ENCODE measurements at regions not wholly inside any gene's neighbourhood (a gene's known extent, or its start where the extent isn't known, plus 50 kb on each side); places are given as distances from the start of the nearest gene placed in this dataset.

DNA sequence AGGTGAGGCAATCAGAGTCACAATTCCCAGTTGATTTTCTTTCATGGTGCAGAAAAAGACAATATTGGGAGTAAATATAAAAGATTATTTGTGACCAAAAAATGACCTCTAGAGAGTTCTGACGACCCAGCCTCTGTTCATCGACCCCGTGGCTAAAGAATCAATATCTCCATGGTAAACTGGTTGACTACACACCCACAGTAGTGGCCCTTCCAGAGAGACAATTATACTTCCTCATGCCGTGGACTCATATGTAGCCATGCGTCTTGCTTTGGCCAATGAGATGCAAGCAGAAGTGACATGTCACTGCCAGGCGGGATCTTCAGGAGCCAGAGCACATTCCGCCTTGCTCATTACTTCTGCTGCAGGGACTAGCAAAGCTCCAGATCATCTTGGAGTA is 163.3 kb upstream of the RAD23B start:
- no peak for DNase-seq

DNA sequence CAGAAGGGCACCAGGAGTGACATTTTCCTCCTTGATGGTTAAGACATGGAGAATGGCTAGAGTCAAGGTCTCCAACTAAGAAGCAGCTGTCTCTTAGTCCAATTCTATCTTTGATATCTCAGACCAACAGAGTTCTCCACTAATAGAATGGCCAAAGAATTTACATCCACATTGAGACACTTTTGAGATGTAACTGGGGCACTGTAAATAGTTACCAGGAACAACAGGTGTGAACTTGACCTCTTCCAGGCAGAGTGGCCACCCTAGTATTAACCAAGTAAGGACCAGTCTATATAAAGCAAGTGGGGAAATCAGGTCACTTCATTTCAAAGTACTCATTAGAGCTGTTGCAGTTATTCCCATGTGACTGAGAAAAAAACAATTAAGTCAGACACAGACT is 159.7 kb upstream of the RAD23B start:
- no peak for DNase-seq

DNA sequence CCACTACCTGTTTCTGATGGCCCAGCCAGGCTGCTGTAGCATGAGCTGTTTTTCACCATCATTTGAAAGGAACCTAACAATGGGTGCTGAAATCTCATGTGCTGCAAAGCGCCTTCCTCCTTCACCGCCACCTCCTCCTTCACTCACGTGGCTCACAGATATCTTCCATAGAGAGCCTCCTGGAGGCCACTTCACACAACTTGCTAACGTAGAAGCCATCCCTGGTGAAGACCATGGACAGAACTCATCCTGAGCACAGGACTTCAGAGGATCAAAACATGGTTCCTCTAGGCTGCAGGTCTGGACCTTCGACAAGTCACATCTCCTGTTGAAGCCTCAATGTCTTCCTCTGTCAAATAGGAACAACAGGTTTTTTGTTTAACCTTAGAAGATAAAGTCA is 155.5 kb upstream of the RAD23B start:
- no peak for DNase-seq

- peak; percentile 43 for DNase-seq
Observed at GRCh38 chr9:107131108-107131799, 151.8 kb upstream of the RAD23B start.

DNA sequence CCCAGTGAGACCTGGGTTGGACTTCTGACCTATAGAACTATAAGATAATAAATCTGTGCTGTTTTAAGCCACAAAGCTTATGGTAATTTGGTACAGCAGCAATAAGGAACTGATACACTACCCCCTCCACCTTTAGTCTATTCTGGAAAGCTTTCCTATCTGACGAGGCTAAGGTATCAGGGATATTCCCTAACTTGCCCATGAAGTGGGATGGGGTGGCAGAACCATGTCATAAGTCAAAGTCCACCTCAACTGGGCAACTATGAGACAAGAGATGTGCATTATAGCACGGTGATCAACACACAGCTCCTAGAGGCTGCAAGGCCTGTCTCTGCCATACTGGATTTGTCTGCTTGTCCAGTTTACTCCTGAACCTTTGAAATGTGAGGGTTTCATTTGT is 146.8 kb upstream of the RAD23B start:
- DNase-seq, result no peak

DNA sequence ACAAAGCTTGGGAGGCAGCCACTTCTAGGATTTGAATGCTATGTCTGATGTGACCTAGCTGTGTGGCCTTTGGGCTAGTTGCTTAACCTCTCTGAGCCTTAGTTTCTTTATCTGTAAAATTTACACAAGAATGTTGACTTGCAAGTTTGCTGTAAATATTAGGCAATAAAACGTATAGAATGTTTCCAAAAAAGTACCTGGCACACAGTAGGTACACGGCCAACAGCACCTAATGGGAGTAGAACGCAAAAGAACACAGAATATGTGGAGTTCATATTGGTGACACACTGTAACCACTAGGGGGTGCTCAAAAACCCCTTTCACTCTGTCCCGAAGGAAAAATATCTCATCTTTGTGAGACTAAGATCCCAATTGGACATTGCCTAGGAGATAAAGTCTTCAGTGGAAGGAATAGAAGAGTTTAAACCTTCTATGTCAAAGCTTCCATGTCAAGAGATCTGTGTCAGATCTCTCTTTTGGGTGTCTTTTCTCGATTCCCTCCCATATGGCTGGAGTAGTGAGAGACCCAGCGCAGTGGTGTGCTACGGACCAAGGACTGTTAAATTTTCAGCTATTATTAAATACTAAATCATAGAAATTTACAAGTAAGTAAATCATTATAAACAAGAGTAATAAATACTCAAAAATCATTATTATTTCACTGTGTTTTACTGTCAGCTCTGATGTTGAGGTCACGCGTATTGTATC is 145.4 kb upstream of the RAD23B start:
- DNase-seq, result no peak

DNA sequence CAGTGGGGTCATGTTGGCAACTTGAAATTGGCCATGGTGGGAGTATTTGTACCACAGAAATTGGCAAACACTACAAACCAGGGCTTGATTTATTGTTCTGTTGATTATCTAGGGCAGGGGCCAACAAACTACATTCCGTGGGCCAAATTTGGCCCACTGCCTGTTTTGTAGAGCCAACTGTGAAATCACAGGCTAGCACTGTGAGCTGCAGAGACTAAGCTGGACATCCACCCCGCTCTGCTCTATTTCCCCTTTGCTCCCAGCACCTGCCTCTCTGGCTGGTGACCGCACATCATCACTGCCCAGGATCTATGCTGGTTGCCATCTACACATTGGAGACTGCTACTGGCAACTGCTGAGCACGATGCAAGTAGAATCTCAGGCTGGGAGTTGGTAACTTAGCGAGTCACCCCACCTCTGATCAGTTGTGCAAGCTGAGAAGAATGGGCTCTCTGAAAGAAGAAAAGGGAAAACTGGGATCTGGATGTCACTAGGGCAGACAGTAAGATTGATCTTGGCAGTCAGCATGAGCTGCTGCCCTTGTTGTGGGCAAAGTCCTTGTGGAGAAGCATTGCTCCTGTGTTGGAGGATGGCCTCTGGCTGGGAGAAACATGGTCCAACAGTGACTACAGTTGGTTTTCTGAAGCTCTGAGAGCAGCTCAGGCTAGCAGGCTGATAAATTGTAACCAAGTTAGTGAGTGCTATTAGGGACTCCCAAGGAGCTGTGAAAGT is 144.7 kb upstream of the RAD23B start:
- no peak for DNase-seq

- DNase-seq, result no peak
Observed at GRCh38 chr9:107141967-107142366, 141.1 kb upstream of the RAD23B start.

GRCh38 chr9:107142430-107142829 is 140.6 kb upstream of the RAD23B start:
- no peak for DNase-seq

DNA sequence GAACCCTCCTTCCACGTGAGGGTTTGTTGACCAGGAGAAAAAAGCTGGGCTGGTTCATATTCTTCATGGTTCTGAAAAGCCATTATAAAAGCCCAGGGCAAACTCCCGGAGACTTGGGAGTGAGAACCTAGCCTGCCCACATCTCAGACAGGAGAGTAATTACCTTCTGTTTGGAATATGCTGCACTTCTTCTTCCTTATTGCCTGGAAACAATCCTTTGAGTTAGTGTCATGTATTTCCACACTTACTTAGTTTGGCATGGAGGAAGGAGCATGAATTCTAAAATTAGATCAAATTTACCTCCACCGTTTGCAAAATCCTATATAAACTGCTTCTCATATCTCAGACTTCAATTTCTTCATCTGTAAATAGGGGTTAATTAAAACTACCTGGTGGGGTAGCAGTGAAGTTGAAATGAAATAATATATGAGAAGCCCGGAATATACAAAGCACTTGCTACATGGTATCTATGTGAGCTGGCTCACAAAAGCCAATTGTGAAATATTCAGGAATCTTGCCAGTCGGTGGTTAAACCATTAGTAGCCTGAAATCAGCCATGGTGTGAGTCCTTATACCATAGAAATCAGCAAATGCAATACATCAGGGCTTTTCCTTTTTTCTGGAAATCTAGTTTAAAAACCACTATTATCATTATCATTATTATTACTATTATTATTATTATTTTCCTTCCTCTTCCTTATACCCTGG is 140.0 kb upstream of the RAD23B start:
- no peak for DNase-seq

- no peak for DNase-seq
Observed at GRCh38 chr9:107144475-107144874, 138.6 kb upstream of the RAD23B start.

GRCh38 chr9:107147134-107147533 is 135.9 kb upstream of the RAD23B start:
- no peak for DNase-seq

DNA sequence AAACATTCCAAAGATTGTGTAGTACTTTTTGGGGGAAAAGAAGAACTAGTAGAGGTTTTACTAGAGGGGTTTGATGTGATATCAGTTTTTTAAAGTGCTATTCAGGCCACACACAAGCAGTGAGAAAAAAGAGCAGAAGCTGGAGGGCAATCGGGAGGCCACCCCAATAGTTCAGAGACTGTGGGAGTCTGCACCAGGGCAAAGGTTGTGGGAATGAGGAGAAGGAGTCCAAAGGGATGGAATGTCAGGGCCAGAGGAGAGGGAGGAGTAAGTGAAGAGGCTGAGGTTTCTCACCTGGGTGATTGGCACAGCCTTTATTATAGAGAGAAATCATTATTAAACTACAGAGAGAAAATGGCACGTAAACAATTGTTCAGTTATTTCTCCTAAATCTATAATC is 134.9 kb upstream of the RAD23B start:
- DNase-seq, result no peak

DNA sequence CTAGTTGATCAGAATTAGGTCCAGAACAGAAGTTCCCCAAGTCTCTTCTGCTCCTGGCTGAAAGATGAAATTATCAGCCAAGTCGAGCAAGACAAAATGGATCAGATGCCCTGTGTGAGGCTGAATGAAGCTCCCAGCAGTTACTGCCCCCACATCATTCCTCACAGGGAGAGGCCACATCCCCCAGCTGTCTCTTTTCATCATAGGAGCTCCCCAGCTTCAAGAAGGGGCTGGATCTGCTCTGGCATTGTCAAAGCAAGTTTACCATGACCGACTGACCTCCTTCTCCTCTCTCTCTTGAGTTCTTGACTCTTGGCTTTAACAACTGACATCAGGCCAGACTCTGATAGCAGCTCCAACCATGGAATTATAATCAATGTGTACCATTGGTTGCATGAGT is 133.3 kb upstream of the RAD23B start:
- no peak for DNase-seq

- no peak for DNase-seq
Observed at GRCh38 chr9:107153336-107153735, 129.7 kb upstream of the RAD23B start.

- DNase-seq, result no peak
Observed at GRCh38 chr9:107154291-107154690, 128.8 kb upstream of the RAD23B start.

DNA sequence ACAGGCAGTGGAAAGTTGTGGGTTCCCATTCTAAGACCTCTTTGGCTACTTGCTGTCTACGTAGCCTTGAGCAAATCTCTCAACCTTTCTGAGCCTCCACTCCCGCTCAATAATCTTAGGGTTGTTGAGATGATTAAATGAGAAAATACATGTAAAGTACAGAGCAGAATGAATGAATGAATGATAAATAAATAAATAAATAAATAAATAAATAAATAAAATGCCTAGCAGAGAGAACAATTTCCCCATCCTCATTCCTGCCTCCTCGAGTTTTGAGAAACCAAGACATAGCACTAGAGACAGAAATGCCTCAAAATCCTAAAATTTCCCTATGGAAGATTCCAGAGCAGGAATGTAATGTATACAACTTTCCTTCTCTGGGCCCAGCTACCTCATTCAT is 128.3 kb upstream of the RAD23B start:
- no peak for DNase-seq

GRCh38 chr9:107155244-107155817 is 127.7 kb upstream of the RAD23B start:
- no peak for DNase-seq

DNA sequence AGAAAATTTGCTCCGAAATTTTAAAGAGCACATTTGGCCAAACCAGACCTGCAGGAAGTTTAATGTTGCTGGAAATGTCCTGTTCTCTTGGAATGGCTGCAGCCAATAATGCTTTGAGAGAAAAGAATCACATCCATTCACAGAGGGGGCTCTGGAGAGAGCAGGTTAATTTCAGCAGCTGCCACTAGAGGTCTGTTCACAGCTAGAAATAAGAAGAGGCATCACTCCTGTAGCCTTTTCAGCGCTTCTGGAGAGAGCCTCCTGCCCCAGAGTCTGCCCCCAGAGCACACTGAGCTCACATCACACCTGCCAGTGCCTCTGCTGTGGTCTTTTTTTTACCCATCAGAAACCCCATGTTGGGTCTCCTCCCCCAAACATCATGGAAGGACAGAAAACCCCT is 124.8 kb upstream of the RAD23B start:
- DNase-seq, result no peak

- no peak for DNase-seq
Observed at GRCh38 chr9:107161338-107161737, 121.7 kb upstream of the RAD23B start.

DNA sequence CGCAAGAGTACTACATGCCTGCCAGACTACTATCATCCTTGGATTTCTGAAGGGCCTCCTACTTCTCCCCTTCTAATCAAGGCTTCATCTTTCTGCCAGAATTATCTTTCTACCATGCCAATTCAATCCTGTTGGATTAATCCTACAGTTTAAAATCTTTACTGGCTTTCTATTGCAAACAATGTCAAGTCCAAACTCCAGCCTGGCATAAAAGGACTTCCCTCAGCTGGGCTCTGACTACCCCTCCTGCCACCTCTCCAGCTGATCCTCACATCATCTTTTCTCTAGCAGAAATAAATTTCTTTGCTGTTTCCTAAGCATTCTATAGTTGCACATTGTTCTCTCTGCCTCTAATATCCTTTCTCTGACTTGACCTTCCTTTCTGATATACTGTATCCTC is 119.7 kb upstream of the RAD23B start:
- DNase-seq, result no peak

DNA sequence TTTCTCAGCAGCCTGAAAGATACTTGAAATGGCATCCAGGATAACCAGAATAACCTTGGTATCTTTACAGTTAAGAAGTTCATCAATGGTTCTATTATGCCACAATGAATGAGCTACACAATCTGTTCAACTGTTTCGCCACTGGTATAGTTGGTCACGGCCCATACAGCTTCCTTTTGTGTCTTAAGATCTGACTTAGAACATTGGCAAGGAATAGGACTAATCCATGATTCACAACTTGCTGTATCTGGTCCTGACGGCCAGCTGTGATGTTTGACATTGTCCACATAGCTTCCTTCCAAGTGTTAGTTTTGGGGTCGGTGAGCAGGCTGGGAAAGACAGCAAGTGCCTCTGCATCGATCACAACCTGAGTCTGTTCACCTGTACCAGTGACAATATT is 113.3 kb upstream of the RAD23B start:
- no peak for DNase-seq

DNA sequence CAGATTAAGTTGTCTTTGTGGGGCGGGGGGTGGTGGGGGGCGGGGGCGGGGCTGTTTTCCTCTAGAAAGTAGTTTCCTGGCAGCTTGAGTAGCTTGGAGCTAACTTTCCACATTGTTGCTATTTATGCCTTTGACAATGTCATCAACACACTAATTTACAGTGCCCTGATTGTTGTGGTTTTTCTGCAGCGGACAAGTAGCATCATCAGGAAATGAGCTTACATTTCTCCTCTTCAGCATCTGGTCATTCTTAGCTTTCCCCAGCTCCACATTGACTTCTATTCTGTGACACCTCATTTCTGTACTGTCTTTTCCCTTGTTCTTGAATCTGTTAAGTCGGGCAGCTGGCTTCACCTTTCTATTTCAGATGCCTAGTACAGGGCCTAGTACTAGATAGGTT is 112.3 kb upstream of the RAD23B start:
- DNase-seq, result no peak
